ENCODE measurements at regions not wholly inside any gene's neighbourhood (a gene's known extent, or its start where the extent isn't known, plus 50 kb on each side); places are given as distances from the start of the nearest gene placed in this dataset.

GRCh38 chr13:106986033-106986484, 418.1 kb upstream of the ARGLU1 start:
- no peak for DNase-seq (ENCODE audit: low read depth in 2 of 2)

GRCh38 chr13:106985481-106985880, 417.5 kb upstream of the ARGLU1 start:
- DNase-seq (ENCODE audit: low read depth in 2 of 2): no peak

GRCh38 chr13:106981051-106981450, 413.1 kb upstream of the ARGLU1 start:
- DNase-seq (ENCODE audit: low read depth in 2 of 2): no peak

- no peak for DNase-seq (ENCODE audit: low read depth in 2 of 2)
Observed at GRCh38 chr13:106967391-106967790, 399.5 kb upstream of the ARGLU1 start.

- DNase-seq (ENCODE audit: low read depth in 2 of 2): no peak
Observed at GRCh38 chr13:106963151-106963550, 395.2 kb upstream of the ARGLU1 start.

- no peak for DNase-seq (ENCODE audit: low read depth in 2 of 2)
Observed at GRCh38 chr13:106961651-106962050, 393.7 kb upstream of the ARGLU1 start.

- no peak for DNase-seq (ENCODE audit: low read depth in 2 of 2)
Observed at GRCh38 chr13:106961216-106961615, 393.3 kb upstream of the ARGLU1 start.

GRCh38 chr13:106958621-106959048, 390.7 kb upstream of the ARGLU1 start:
- no peak for DNase-seq (ENCODE audit: low read depth in 2 of 2)

GRCh38 chr13:106942563-106942962, 374.6 kb upstream of the ARGLU1 start:
- no peak for DNase-seq (ENCODE audit: low read depth in 2 of 2)

GRCh38 chr13:106941779-106942178, 373.8 kb upstream of the ARGLU1 start:
- DNase-seq (ENCODE audit: low read depth in 2 of 2): no peak

GRCh38 chr13:106927421-106927820, 359.5 kb upstream of the ARGLU1 start:
- DNase-seq (ENCODE audit: low read depth in 2 of 2): no peak

- DNase-seq (ENCODE audit: low read depth in 2 of 2): no peak
Observed at GRCh38 chr13:106922384-106922783, 354.4 kb upstream of the ARGLU1 start.

GRCh38 chr13:106919638-106920037, 351.7 kb upstream of the ARGLU1 start:
- no peak for DNase-seq (ENCODE audit: low read depth in 2 of 2)

- no peak for DNase-seq (ENCODE audit: low read depth in 2 of 2)
Observed at GRCh38 chr13:106919133-106919532, 351.2 kb upstream of the ARGLU1 start.

- no peak for DNase-seq (ENCODE audit: low read depth in 2 of 2)
Observed at GRCh38 chr13:106918557-106918860, 350.6 kb upstream of the ARGLU1 start.

- peak; percentile 12 to 35 for DNase-seq (ENCODE audit: low read depth in 2 of 2)
Observed at GRCh38 chr13:106917673-106918556, 350.0 kb upstream of the ARGLU1 start.

- no peak for DNase-seq (ENCODE audit: low read depth in 2 of 2)
Observed at GRCh38 chr13:106917024-106917571, 349.2 kb upstream of the ARGLU1 start.

- no peak for DNase-seq (ENCODE audit: low read depth in 2 of 2)
Observed at GRCh38 chr13:106916329-106916976, 348.5 kb upstream of the ARGLU1 start.

GRCh38 chr13:106915146-106915545, 347.2 kb upstream of the ARGLU1 start:
- no peak for DNase-seq (ENCODE audit: low read depth in 2 of 2)

GRCh38 chr13:106911627-106912026, 343.7 kb upstream of the ARGLU1 start:
- no peak for DNase-seq (ENCODE audit: low read depth in 2 of 2)

- DNase-seq (ENCODE audit: low read depth in 2 of 2): no peak
Observed at GRCh38 chr13:106911020-106911419, 343.1 kb upstream of the ARGLU1 start.

- no peak for DNase-seq (ENCODE audit: low read depth in 2 of 2)
Observed at GRCh38 chr13:106906426-106906996, 338.6 kb upstream of the ARGLU1 start.

Data from stimulated activated CD8-positive, alpha-beta memory T cell treated with anti-CD3 and anti-CD28 coated beads, Interleukin-7, amount 100 ng/mL, for 4 hours (primary cell).